ENCODE measurements at regions not wholly inside any gene's neighbourhood (a gene's known extent, or its start where the extent isn't known, plus 50 kb on each side); places are given as distances from the start of the nearest gene placed in this dataset.

DNA sequence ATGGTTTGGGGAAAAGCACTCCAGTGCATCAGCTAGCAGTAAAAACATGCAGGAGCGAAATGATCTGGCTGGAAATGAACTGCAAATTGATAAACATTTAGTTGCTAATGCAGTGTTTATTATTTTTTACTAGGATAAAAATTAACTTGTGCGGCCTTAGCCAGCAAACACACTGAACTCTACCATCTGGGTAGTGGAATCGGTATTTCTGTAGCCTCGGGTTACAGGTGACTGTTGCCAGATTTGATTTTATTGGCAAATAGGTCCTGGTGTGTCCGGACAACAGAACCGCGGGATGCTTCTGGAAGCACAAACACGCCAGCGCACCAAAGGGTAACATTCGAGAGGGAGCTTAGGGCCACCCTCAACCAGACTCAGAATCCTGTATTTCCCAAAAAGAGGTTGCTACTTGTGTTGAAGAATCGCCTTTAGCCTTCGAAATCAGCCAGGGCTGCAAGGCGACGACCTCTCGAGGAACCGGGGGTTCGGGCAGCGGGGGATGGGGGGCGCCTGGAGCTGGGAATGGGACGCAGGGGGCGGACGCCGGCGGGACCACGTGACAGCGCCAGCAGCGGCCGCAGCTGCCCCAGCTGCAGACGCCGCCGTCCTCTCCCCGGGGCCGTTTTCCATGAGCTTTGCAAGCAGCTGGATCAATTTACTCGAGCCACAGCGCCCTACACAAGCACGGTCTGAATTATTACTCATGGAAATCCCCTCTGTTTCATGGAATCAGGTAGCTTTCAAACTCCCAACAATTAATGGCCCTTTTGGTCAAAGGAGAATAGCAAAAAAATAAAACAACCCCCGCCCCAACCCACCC lies 158.8 kb downstream of the TOMM20 start:
- peak; percentile 81 for DNase-seq (ENCODE audit: low spot score)
- Histone ChIP-seq H3K27ac (peak overlapping the region; percentile 93 to 94), H3K4me3 (peak overlapping the region; percentile 64)
- TF ChIP-seq, protein P1, sequence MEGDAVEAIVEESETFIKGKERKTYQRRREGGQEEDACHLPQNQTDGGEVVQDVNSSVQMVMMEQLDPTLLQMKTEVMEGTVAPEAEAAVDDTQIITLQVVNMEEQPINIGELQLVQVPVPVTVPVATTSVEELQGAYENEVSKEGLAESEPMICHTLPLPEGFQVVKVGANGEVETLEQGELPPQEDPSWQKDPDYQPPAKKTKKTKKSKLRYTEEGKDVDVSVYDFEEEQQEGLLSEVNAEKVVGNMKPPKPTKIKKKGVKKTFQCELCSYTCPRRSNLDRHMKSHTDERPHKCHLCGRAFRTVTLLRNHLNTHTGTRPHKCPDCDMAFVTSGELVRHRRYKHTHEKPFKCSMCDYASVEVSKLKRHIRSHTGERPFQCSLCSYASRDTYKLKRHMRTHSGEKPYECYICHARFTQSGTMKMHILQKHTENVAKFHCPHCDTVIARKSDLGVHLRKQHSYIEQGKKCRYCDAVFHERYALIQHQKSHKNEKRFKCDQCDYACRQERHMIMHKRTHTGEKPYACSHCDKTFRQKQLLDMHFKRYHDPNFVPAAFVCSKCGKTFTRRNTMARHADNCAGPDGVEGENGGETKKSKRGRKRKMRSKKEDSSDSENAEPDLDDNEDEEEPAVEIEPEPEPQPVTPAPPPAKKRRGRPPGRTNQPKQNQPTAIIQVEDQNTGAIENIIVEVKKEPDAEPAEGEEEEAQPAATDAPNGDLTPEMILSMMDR (IDR thresholded peaks at IDR 0.05): no peak

DNA sequence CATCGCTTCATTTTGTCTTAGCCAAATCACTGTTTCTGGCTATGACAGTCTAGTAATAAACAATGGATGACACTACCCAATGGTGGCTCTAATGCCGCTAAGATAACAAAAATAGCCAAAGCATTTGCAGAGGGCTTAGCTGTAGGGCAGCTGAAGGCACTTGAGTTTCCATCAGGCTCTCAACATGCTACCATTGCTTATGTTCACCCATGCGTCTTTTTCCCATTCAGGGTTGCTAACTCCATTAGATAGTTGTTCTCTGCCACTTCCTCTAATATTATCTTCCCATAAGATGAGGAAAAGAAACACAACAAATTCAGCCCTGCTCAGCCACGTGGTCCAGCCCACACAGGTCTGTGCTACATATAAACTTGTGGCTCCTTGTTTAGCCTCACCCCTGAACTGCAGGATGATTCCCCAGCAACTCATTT lies 159.6 kb downstream of the TOMM20 start:
- H3K4me3 ChIP-seq: no peak overlapping the region
- TF ChIP-seq, protein P1 (IDR thresholded peaks at IDR 0.05): no peak
- no peak for DNase-seq (ENCODE audit: low spot score)
- H3K27ac ChIP-seq: peak overlapping the region; percentile 93 to 94

DNA sequence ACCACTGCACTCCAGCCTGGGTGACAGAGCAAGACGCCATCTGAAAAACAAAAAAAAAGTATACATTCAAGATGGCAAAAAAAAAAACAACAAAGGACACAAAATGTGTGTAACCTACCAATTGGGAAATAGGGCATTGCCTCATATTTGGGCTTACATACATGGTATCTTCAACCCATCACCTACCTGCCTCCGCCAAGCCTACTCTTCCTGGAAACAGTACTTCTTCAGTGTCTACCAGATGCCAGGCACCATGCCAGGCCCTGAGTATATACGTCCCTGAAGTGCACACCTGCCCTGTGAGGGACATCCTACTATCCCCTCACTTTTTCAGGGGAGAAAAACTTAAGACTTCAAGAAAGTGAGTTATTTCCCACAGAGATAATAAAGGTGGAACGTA lies 160.2 kb downstream of the TOMM20 start:
- DNase-seq (ENCODE audit: low spot score): no peak
- H3K27ac ChIP-seq: peak overlapping the region; percentile 93 to 94
- TF ChIP-seq, protein P1 (IDR thresholded peaks at IDR 0.05): no peak
- no peak overlapping the region for H3K4me3 ChIP-seq

DNA sequence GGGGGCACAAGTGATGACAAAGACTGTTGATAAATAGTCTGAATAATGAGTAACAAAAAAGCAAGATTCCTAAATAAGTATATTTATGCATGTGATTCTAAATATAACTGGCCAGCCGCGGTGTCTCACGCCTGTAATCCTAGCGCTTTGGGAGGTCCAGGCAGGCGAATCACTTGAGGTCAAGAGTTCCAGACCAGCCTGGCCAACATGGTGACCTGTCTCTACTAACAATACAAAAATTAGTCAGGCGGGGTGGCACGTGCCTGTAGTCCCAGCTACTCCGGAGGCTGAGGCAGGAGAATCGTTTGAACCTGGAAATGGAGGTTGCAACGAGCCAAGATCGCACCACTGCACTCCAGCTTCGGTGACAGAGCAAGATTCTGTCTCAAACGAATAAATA lies 161.5 kb downstream of the TOMM20 start:
- TF ChIP-seq, protein P1 (IDR thresholded peaks at IDR 0.05): no peak
- Histone ChIP-seq H3K27ac (no peak overlapping the region), H3K4me3 (no peak overlapping the region)
- DNase-seq (ENCODE audit: low spot score): peak; percentile 62

DNA sequence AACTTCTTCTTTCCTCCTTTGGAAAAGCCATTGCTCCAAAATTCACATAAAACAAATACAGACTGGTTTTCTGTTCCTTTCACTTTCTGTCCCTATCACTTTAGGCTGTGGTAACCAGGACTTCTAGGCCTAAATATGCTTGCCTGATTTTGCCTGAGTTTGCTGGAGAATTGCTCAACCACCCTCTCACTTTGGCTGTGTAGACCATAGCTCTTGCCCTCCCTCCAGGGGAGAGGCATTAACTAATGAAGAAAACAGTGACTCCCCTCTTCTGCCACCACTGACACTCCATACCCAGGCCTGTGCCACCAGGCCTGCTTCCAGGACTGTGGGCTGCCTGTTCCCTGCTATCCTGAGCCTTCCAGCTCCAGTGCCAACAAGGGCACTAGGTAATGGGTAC lies 163.5 kb downstream of the TOMM20 start:
- Histone ChIP-seq H3K4me3 (no peak overlapping the region), H3K27ac (peak overlapping the region; percentile 38 to 89)
- TF ChIP-seq, protein P1 (IDR thresholded peaks at IDR 0.05): no peak
- peak; percentile 71 for DNase-seq (ENCODE audit: low spot score)

DNA sequence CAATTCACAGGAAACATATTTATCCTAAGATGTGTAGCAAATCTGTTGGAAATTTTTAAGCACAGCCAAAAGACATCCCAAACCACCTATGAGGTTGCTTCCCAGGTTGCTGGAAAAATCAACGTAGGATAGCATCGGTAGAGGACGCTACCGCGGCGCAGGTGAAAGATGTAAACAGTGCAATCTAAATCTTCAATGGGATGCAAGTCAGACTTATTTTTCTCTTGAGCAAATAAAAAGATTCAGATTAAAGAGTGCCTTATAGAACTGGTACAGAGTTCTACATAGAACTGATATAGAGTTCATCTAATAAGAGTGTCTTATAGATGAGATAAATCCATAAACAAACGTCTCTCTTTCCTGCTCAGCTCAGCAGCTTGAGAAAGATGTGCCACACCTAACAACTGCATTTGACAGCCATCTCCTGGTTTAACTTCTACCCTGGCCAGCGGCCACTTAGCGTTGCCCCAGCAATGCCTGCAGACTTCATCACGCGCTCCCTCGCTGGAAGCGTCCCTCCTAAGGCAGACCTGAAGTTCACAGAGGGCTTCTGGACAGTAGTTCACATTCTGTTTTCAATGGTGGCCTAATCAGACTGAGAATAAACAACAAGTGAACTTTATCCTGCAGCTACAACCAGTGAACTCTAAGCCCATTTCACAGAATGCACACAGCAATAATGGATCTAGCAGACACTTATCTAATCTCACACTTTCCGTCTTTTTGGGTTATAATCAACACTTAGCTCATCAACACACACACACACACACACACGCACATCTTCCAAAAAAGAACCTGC lies 164.5 kb downstream of the TOMM20 start:
- Histone ChIP-seq H3K4me3 (peak overlapping the region; percentile 42), H3K27ac (peak overlapping the region; percentile 72 to 89)
- DNase-seq (ENCODE audit: low spot score): peak; percentile 62
- TF ChIP-seq, protein P1 (IDR thresholded peaks at IDR 0.05): no peak
